Adipocyte (in vitro differentiated cells): ENCODE measurements at regions not wholly inside any gene's neighbourhood (a gene's known extent, or its start where the extent isn't known, plus 50 kb on each side); places are given as distances from the start of the nearest gene placed in this dataset.

ENCODE experiments used
- DNase-seq: peaks from one replicate; pipeline ENCODE4 v3.0.0-alpha.2; 2015; ENCODE audit warnings: low read depth
- H3K27me3 ChIP-seq: replicated peaks from 2 replicates; pipeline ENCODE4 v1.7.0; 2013; ENCODE audit warnings: mild to moderate bottlenecking, low read length, moderate library complexity; ENCODE audit not compliant: control insufficient read depth, insufficient read depth
- H3K36me3 ChIP-seq: 2 replicates; pipeline ENCODE4 v1.7.0; 2013; ENCODE audit warnings: low read length, mild to moderate bottlenecking, moderate library complexity; ENCODE audit not compliant: control insufficient read depth, insufficient read depth, severe bottlenecking
- H3K4me1 ChIP-seq: 2 replicates; pipeline ENCODE4 v1.7.0; 2013; ENCODE audit warnings: mild to moderate bottlenecking, low read length, moderate library complexity; ENCODE audit not compliant: control insufficient read depth, insufficient read depth
- H3K4me3 ChIP-seq: 2 replicates; pipeline ENCODE4 v1.7.0; 2013; ENCODE audit warnings: mild to moderate bottlenecking, low read length, moderate library complexity
- H3K9ac ChIP-seq: 2 replicates; pipeline ENCODE4 v1.7.0; 2013; ENCODE audit warnings: mild to moderate bottlenecking, low read length, moderate library complexity
- H3K9me3 ChIP-seq: 2 replicates; pipeline ENCODE4 v1.7.0; 2013; ENCODE audit warnings: mild to moderate bottlenecking, low read length, moderate library complexity; ENCODE audit not compliant: control insufficient read depth

DNA sequence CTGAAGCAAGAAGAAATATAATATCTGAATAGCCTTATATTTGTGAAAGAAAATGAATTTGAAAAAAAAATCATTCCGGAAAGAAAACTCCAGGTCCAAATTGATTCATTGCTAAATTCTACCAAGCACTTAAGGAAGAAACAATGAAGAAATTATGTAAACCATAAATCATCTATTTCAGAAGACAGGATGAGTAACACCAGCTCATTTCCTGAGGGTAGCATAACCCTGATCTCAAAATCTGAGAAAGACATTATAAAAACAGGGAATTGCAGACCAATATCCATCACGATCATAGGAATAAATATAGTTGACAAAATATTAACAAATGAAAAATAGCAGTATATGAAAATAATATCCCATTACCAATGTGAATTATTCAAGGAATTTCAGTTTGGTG, 70.1 kb upstream of the RAB18 start:
- H3K4me3 ChIP-seq = no peak overlapping the region
- H3K9ac ChIP-seq = no peak overlapping the region
- H3K36me3 ChIP-seq = no peaks in the 10 kb centered on the region
- no peaks in the 10 kb centered on the region for H3K4me1 ChIP-seq
- no peaks in the 10 kb centered on the region for H3K27me3 ChIP-seq
- H3K9me3 ChIP-seq = peaks cover 8% of the 10 kb centered on the region
- no peak for DNase-seq

GRCh38 chr10:27426948-27427467, 77.1 kb upstream of the RAB18 start:
- Histone ChIP-seq H3K9me3 (peaks cover 17% of the 10 kb centered on the region), H3K36me3 (no peaks in the 10 kb centered on the region), H3K4me3 (no peak overlapping the region), H3K4me1 (no peaks in the 10 kb centered on the region), H3K9ac (no peak overlapping the region), H3K27me3 (no peaks in the 10 kb centered on the region)
- no peak for DNase-seq

- Histone ChIP-seq H3K4me1 (no peaks in the 10 kb centered on the region), H3K27me3 (peaks cover 13% of the 10 kb centered on the region), H3K4me3 (no peak overlapping the region), H3K9me3 (no peaks in the 10 kb centered on the region), H3K9ac (no peak overlapping the region), H3K36me3 (no peaks in the 10 kb centered on the region)
- no peak for DNase-seq
These were observed 90.2 kb upstream of the RAB18 start for GRCh38 chr10:27413831-27414348.

GRCh38 chr10:27413387-27413786, 90.7 kb upstream of the RAB18 start:
- DNase-seq = no peak
- H3K9ac ChIP-seq = no peak overlapping the region

GRCh38 chr10:27410153-27410552, 94.0 kb upstream of the RAB18 start:
- H3K9ac ChIP-seq = no peak overlapping the region

More at GRCh38 chr10:27413387-27413786, 90.7 kb upstream of the RAB18 start:
- Histone ChIP-seq H3K4me3 (no peak overlapping the region), H3K4me1 (no peaks in the 10 kb centered on the region), H3K9me3 (no peaks in the 10 kb centered on the region), H3K36me3 (no peaks in the 10 kb centered on the region), H3K27me3 (peaks cover 13% of the 10 kb centered on the region)

DNA sequence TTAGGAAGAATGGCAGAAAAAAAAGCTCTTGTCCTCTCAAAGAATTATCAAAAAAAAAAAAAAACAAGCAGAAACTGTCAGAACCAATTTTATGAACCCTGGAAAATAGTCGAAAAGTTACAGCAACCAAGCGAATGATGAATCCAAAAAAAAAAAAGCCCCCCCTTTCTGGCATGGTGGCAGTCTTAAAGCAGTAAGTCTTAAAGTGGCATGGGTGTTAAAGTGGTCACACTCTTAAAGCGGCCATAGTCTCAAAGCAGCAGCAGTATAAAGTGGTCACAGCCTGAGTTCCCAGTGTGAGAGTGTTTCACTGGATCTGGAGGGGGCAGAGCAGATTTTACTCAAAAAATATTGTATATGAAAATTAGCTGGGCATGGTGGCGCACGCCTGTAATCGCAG, 96.8 kb upstream of the RAB18 start:
- Histone ChIP-seq H3K9me3 (no peaks in the 10 kb centered on the region), H3K27me3 (no peaks in the 10 kb centered on the region), H3K4me3 (no peak overlapping the region), H3K36me3 (no peaks in the 10 kb centered on the region), H3K4me1 (no peaks in the 10 kb centered on the region), H3K9ac (no peak overlapping the region)
- DNase-seq = no peak

More at GRCh38 chr10:27410153-27410552, 94.0 kb upstream of the RAB18 start:
- no peaks in the 10 kb centered on the region for H3K9me3 ChIP-seq
- no peak for DNase-seq
- no peak overlapping the region for H3K4me3 ChIP-seq
- H3K4me1 ChIP-seq = no peaks in the 10 kb centered on the region
- H3K36me3 ChIP-seq = no peaks in the 10 kb centered on the region
- H3K27me3 ChIP-seq = peaks cover 13% of the 10 kb centered on the region

DNA sequence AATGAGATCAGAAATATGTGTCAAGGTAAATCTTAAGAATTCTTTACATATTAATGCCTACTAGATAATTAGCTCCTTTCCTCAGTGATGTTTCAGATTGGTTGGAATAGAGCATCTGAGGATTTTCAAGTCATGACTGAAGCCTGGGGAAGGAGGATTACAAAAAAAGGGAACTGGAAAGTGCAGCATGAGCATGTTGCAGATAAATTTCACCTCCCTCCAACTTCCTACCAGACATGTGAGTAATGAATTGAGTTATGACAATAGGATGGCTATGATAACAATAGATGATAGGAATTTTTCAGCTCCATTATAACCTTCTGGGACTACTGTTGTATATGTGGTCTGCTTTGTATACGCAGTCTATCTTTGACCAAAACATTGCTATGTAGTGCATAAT, 104.2 kb upstream of the RAB18 start:
- no peaks in the 10 kb centered on the region for H3K27me3 ChIP-seq
- no peaks in the 10 kb centered on the region for H3K9me3 ChIP-seq
- no peak for DNase-seq
- H3K4me1 ChIP-seq = no peaks in the 10 kb centered on the region
- H3K4me3 ChIP-seq = no peak overlapping the region
- no peak overlapping the region for H3K9ac ChIP-seq
- H3K36me3 ChIP-seq = no peaks in the 10 kb centered on the region

GRCh38 chr10:27393961-27394360, 110.1 kb upstream of the RAB18 start:
- no peak overlapping the region for H3K9ac ChIP-seq
- H3K36me3 ChIP-seq = no peaks in the 10 kb centered on the region
- no peak overlapping the region for H3K4me3 ChIP-seq
- peaks cover 3% of the 10 kb centered on the region for H3K9me3 ChIP-seq
- no peak for DNase-seq
- H3K27me3 ChIP-seq = no peaks in the 10 kb centered on the region
- peaks cover 24% of the 10 kb centered on the region for H3K4me1 ChIP-seq

DNA sequence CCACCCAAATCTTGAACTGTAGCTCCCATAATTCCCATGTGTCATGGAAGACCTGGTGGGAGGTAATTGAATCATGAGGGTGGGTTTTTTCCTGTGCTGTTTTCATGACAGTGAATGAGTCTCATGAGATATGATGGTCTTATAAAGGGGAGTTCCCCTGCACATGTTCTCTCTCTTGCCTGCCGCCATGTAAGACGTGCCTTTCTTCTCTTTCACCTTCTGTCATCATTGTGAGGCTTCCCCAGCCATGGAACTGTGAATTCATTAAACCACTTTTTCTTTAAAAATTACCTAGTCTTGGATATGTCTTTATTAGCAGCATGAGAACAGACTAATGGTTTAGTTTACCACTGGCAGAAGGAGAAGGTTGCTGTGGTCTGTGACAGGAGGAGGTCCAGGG, 111.5 kb upstream of the RAB18 start:
- no peaks in the 10 kb centered on the region for H3K27me3 ChIP-seq
- no peaks in the 10 kb centered on the region for H3K36me3 ChIP-seq
- H3K4me1 ChIP-seq = peaks cover 36% of the 10 kb centered on the region
- H3K4me3 ChIP-seq = no peak overlapping the region
- no peak for DNase-seq
- peaks cover 3% of the 10 kb centered on the region for H3K9me3 ChIP-seq
- H3K9ac ChIP-seq = no peak overlapping the region

DNA sequence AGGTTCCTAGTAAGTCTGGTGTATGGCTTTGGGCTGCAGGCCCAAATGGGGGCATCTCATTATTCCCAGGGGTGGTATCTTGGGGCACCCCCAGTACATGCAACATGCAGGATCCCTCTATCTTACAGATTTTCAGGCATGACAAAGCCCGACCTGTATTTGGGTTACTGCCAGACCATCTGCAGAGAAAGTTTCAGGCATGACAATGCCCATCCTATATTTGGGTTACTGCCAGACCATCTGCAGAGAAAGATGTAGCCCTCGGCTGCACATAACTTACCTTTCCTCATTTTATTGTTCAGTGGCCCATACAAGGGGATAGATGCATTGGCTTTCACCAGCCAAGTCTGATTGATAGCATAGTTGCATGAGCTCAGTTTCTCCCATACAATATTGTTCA, 112.2 kb upstream of the RAB18 start:
- peaks cover 36% of the 10 kb centered on the region for H3K4me1 ChIP-seq
- no peak for DNase-seq
- no peak overlapping the region for H3K9ac ChIP-seq
- no peaks in the 10 kb centered on the region for H3K27me3 ChIP-seq
- no peaks in the 10 kb centered on the region for H3K36me3 ChIP-seq
- peaks cover 3% of the 10 kb centered on the region for H3K9me3 ChIP-seq
- no peak overlapping the region for H3K4me3 ChIP-seq

DNA sequence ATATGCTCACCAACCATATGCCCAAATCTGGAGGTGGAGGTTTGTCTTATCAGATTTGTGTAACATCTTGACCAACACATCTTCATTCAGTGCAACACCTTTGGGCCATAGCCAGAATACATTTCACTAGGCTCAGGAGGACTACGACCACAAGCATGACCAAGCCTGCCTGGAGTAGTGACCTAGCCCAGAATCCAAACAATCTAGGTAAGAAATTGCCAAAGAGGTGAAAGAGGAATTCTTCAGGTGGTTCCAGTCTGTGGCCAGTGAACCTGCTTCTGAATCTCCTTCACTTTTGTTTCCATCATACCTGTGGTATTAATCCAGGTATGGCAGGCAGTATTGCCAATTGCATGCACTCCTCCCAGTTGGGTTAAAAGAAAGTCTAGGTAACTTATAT, 112.8 kb upstream of the RAB18 start:
- Histone ChIP-seq H3K9me3 (peaks cover 3% of the 10 kb centered on the region), H3K4me3 (no peak overlapping the region), H3K9ac (no peak overlapping the region), H3K4me1 (peaks cover 36% of the 10 kb centered on the region), H3K36me3 (no peaks in the 10 kb centered on the region), H3K27me3 (no peaks in the 10 kb centered on the region)
- no peak for DNase-seq

DNA sequence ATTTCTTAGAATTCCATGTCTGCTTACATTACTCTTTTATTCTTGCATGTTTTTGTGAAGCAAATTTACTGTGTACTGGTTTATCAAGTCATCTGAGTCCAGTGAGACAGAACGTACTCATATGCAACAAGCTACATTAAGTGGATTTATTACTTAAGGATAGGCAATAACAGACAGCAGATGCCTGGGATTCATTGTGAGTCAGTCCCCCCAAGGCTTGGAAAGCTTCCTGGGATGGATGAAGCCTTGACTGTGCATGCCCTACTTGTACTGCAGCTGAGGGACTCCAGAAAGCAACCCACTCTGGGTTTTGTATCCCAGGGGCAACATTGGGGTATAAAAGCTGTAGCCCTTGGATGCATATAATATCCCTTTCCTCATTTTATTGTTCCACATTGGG, 113.4 kb upstream of the RAB18 start:
- Histone ChIP-seq H3K4me1 (peaks cover 36% of the 10 kb centered on the region), H3K9me3 (peaks cover 3% of the 10 kb centered on the region), H3K9ac (peak overlapping the region; percentile 5), H3K36me3 (no peaks in the 10 kb centered on the region), H3K27me3 (no peaks in the 10 kb centered on the region), H3K4me3 (no peak overlapping the region)
- peak; percentile 67 for DNase-seq
